GM04504 (cell line): ENCODE measurements at regions not wholly inside any gene's neighbourhood (a gene's known extent, or its start where the extent isn't known, plus 50 kb on each side); places are given as distances from the start of the nearest gene placed in this dataset.
"Not testable (repeated sequence)": the region's sequence is repeated elsewhere in the genome, so short reads cannot be mapped to it uniquely, and the experiment has no call there.

Source experiments
- DNase-seq: peaks from one replicate; pipeline ENCODE4 v3.0.0-alpha.2; 2012; ENCODE audit warnings: low read depth

- no peak for DNase-seq
Measured at GRCh38 chr2:237217995-237218616, 132.4 kb downstream of the COPS8 start.

DNA sequence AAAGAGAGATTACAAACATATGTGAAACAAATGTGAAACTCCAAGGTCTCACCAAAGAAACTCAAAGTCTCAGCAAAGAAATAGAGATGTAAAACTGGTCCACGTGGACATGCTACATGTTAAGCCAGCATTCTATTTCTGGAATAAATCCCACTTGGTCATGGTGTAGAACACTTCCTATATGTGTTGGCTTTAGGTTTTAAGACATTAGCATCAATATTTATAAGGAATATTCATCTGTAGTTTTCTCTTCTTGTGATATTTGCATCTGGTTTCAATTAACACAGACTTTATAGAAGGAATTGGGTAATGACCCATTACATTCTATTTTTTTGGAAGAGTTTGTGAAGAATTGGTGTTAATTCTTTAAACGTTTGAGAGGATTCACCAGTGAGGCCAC, 133.1 kb downstream of the COPS8 start:
- DNase-seq, result no peak

DNA sequence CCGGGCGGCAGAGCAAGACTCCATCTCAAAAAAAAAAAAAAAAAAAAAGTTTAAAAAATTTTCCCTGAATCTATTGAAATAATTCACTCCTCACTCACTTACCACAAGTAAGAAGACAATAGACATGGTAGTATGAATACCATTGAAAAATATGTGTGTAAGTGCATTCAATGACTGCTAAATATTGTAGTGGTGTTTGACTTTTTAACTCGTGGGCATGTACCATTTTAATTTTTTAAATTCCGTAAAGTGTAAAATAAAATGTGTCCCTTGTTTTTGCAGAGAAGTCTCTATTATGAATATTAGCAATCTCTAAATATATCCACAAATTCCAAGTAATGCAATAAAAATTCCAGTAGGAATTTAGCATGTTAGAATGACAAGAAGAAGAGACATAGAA, 134.1 kb downstream of the COPS8 start:
- no peak for DNase-seq

- no peak for DNase-seq
Measured at GRCh38 chr2:237221443-237221842, 135.8 kb downstream of the COPS8 start.

DNA sequence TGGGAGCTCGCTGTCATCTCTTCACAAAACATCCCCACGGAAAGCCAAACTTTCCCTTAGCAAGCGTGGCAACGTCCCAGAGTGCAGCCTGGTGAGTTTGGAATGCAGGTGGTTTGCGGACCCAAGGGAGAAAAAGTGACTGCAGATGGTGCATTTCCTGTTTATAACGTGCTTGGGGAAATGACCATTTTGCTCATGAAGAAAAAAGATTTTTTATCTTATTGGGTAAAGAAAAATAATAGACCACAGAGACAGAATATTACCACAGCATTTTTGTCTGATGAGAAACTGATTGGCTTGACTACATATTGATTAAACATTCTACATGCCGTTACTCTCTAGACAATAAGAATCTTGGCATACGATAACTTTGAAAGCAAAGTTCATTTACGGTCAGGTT, 136.5 kb downstream of the COPS8 start:
- peak; percentile 96 for DNase-seq

GRCh38 chr2:237222601-237223041, 136.9 kb downstream of the COPS8 start:
- DNase-seq, result no peak

GRCh38 chr2:237223201-237223861, 137.6 kb downstream of the COPS8 start:
- peak; percentile 95 for DNase-seq

DNA sequence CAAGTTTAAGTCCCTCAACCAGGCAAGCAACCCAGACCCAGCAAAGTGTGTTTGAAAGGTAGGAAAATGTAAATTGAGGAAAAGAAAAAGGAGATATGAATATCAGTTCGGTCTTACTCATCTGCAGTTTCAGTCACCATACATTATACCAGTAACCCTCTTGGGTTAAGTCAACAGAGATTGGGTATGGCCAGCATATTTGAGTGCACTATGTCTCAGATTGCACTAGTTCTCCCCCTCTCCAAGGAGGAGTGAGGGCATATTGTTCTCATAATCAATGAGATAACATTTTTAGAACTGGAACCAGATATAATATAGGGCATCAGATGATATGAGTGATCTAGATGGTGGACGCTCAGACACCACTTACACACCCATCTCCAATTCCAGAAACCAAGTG, 141.5 kb downstream of the COPS8 start:
- DNase-seq, result no peak

DNA sequence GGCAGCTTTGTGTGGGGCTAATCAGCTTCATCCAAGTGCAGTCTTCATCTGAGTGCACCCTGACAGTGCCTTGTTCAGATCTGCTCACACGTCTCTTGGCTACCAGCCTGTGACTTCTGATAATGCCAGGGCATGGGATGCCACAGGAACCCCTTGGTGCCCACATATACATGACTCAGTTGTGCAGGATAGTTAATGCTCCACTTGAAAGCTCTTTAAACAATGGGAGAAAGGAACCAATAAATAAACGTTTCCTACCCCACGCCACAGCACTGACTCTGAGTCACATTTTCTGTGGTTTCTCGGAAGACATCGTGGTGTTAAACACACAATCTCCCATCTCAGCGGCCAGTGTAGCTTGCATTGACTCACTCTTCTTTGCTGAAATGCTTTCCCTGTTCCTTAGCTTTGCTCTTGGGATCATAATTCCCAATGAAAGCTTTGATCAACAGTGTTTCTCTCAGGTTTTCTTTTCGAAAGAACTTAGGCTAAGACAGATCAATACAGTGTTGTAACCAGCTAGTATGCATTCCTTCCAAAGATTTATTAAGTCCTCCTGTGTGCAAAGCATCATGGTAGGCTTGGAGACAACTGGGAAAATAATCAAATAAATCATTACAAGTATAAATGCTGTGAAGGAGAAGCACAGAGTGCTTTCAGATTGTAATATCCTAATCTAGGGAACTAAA, 142.0 kb downstream of the COPS8 start:
- DNase-seq, result peak; percentile 84

GRCh38 chr2:237228281-237228625, 142.6 kb downstream of the COPS8 start:
- no peak for DNase-seq

GRCh38 chr2:237229905-237230304, 144.2 kb downstream of the COPS8 start:
- no peak for DNase-seq

DNA sequence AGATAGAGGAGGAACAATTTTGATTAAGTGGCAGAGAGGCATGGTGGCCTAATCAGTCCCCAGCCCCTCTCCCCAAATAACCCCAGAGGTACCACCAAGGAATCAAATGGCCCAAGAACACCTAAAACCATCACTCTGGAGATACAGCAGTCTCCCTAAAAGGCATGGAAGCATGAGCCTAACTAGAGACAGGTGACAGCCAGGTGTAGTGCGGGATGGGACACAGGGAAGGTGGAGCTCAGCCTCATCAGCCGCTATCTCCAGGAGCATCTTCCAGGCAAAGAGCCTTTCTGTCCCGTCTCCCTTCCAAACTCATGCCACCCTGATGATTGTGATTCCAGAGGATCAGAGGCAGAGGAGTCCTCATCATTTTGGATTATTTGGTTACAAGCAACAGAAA, 144.7 kb downstream of the COPS8 start:
- no peak for DNase-seq

DNA sequence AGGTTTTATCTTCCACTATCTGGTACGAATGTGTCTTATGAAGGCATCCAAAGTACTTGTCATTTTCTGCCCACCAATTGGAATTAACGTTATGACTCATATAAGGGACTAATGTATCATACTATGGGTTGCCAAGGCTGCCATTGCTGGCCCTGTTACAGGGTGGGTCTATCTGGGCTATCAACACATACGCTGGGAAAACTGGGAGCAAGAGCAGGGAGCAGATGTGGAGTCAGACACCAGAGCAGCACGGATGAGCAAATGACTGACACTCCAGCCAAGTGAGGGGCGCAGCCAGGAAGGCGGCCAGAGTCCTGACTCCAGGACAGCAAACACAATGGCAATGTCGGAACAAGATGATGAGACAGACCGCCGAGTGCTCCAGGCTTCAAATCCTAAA, 145.9 kb downstream of the COPS8 start:
- no peak for DNase-seq

DNA sequence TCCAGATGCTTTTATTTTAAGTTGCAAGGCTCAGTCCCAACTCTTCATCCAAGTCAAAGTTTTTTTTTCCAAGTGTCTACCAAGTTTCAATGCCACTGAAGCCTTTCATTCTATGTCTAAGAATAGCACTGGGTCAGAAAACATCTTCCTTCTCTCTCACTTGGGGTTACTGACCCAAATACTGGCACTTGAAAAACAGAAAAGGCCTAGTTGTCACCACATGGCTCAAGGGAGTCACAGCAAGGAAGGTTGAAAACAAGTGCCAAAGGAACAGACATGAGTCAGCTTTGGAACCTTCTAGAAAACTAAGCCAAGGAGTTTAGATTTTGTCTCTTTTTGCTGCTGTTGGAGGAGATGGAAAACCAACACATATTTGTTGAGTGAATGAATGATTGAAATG, 146.5 kb downstream of the COPS8 start:
- no peak for DNase-seq

DNA sequence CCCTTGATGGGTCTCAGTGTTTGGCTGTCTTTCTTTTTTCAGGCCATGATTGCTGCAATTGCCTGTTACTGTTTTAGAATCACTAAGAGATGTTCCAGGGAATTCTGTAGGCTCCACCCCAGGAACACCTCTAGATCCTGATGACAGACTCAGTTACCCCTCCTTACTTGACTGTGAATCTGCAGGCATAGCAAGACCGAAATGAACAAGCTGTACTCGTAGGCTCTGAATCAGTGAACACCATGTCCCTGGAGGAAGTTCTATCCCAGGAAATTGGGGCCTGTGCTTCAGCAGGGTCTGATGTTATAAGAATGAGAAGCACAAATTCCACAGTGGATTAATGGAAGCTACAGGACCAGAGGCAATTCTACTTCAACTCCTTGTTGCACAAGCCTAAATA, 148.6 kb downstream of the COPS8 start:
- DNase-seq, result no peak

DNA sequence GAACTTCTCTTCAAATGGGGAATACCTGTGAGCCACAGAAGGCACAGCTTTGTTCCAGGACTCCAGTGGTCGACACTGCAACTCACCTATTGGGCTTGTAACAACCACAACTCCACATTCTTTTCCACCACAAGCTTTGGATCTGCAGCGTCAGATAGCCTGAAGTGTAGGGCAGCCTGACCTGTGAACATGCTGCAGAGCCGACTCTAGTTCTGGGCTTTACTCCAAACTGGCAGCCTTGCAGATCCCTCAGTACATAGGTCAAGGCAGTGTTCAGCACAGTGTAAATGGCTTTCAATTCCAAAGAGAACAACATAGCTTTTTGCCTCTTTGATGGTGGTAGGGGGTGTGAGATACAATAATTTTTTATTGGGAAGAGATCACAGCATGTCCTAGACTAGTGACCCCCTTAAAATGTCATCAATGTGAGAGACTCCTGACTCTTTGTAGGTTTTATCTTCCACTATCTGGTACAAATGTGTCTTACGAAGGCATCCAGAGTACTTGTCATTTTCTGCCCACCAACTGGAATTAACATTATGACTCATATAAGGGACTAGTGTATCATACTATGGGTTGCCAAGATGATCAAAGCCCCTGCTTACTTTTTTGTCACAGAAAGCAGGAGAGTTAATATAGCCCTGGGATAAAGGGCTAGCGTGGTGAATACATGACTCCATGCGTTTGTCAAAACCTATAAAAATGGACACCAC, 149.8 kb downstream of the COPS8 start:
- DNase-seq, result peak; percentile 74

GRCh38 chr2:237236188-237236587, 150.5 kb downstream of the COPS8 start:
- no peak for DNase-seq

DNA sequence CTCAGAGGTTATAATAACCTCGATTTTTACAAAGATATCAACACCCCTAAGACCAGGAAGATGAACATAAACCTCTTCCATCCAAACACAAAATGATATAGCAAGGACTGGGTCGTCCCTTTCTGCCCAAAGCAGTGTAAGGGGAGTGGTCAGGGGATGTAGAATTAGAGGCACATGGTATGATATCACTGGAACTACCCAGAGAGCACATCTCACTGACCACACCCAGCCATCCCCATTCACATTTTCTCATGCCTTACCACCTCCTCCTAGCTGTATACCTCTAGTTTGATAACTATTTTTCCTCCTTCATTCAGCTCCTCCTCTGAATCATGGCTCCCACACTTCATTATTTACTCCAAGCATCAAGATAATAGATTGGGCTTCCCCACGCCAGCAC, 152.6 kb downstream of the COPS8 start:
- no peak for DNase-seq

DNA sequence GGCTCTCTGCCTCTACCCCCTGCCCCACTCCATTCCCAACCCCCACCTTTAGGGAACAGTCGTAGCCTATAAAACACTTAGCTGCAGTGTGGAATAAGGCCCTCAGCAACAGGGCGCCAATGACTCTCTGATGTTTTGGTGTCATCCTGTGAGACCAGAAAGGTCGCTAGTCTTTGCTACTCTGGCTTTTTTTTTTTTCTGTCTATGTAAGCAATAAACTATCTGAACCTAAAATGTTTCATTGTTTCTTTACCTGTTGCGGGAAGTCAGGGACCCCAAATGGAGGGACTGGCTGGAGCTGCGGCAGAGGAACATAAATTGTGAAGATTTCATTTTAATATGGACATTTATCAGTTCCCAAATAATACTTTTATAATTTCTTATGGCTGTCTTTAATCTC, 154.6 kb downstream of the COPS8 start:
- DNase-seq, result no peak

DNA sequence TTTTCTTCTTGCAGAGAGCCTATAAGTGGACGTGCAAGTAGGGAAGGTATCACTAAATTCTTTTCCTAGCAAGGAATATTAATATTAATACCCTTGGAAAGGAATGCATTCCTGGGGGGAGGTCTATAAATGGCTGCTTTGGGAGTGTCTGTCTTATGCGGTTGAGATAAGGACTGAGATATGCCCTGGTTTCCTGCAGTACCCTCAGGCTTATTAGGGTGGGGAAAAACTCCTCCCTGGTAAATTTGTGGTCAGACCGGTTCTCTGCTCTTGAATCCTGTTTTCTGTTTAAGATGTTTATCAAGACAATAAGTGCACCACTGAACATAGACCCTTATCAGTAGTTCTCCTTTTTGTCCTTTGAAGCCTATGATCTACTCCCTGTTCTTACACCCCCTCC, 155.2 kb downstream of the COPS8 start:
- DNase-seq, result not testable (repeated sequence)

DNA sequence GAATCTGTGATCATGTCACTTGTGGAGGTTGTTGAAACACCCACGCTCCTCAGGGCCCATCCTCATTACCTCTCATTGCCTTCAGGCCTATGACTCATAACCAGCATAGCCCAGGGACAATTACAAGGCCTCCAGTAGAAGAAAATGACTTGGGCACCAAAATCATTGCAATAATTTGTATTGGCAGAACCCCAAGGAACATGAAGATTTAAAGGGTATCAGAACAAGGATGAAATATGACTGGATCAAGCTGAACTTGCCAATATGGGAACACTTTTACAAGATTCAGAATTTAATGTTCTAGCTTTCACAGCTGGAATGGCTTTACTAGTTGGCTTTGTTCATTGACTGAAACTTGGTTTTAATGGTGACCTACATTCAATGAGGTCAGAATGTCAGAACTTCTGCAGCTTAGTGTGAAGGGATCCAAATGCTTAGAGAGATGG, 156.4 kb downstream of the COPS8 start:
- no peak for DNase-seq

DNA sequence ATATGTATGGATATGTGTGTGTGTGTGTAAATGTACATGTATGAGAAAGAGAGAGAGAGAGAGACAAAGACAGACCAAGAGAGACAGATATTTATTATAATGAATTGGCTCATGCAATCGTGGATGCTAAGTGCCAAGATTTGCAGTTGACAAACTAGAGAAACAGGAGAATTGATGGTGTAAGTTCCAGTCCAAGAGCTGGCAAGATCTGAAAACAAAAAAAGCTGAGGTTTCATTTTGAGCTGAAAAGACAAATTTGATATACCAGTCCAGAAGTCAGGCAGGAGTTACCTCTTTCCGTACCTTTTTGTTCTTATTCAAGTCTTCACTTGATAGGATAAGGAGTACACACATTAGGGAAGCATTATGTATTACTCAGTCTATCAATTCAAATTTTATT, 157.8 kb downstream of the COPS8 start:
- DNase-seq, result no peak

GRCh38 chr2:237244178-237244577, 158.5 kb downstream of the COPS8 start:
- DNase-seq, result no peak
